BE2C (cell line): ENCODE measurements at regions not wholly inside any gene's neighbourhood (a gene's known extent, or its start where the extent isn't known, plus 50 kb on each side); places are given as distances from the start of the nearest gene placed in this dataset.

Source experiments
- DNase-seq: peaks from one replicate; pipeline ENCODE4 v3.0.0-alpha.2; 2020
- H3K27me3 ChIP-seq: fragments of 250-450 bp; sonication (Bioruptor Pico); 2 replicates; pipeline ENCODE4 v1.5.1; 2020; ENCODE audit warnings: mild to moderate bottlenecking
- H3K36me3 ChIP-seq: fragments of 250-450 bp; sonication (Bioruptor Pico); 2 replicates; pipeline ENCODE4 v1.5.1; 2020; ENCODE audit warnings: mild to moderate bottlenecking
- H3K4me1 ChIP-seq: fragments of 250-450 bp; sonication (Bioruptor Pico); 2 replicates; pipeline ENCODE4 v1.5.1; 2020
- H3K4me3 ChIP-seq: 2 replicates; pipeline ENCODE4 v1.5.1; 2011; ENCODE audit warnings: low read depth, low read length
- H3K9me3 ChIP-seq: fragments of 250-450 bp; sonication (Bioruptor Pico); 2 replicates; pipeline ENCODE4 v1.5.1; 2020
- TF ChIP-seq, protein P1 (sequence below): IDR thresholded peaks from 2 replicates; pipeline ENCODE4 v1.5.1; 2012; ENCODE audit warnings: mild to moderate bottlenecking, low read depth, low read length

DNA sequence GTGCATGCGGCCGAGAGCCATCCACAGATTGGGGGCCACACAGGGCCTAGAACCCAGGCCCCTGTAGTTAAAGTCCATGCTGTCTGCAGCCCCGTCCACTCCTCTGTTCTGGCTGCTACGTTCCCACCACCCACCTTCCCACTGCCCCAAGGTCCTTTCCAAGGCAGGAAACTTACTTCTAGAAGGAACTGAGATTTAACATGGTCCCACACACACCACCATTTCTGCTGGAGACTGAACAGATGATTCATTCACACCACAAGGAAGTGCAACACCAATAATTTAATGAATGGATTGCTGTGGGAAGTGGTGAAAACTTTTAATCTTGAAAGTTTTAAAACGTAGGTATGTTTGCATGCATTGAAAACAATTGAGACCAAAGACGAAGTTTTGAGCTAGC, 95.2 kb downstream of the LBH start:
- DNase-seq, result no peak
- TF ChIP-seq, protein P1, sequence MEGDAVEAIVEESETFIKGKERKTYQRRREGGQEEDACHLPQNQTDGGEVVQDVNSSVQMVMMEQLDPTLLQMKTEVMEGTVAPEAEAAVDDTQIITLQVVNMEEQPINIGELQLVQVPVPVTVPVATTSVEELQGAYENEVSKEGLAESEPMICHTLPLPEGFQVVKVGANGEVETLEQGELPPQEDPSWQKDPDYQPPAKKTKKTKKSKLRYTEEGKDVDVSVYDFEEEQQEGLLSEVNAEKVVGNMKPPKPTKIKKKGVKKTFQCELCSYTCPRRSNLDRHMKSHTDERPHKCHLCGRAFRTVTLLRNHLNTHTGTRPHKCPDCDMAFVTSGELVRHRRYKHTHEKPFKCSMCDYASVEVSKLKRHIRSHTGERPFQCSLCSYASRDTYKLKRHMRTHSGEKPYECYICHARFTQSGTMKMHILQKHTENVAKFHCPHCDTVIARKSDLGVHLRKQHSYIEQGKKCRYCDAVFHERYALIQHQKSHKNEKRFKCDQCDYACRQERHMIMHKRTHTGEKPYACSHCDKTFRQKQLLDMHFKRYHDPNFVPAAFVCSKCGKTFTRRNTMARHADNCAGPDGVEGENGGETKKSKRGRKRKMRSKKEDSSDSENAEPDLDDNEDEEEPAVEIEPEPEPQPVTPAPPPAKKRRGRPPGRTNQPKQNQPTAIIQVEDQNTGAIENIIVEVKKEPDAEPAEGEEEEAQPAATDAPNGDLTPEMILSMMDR, result no peak
- H3K4me1 ChIP-seq, result no peaks in the 10 kb centered on the region; the same call in 1 of the 2 replicates
- H3K4me3 ChIP-seq, result no peak overlapping the region
- H3K36me3 ChIP-seq, result no peaks in the 10 kb centered on the region
- no peaks in the 10 kb centered on the region for H3K27me3 ChIP-seq
- H3K9me3 ChIP-seq, result no peaks in the 10 kb centered on the region

DNA sequence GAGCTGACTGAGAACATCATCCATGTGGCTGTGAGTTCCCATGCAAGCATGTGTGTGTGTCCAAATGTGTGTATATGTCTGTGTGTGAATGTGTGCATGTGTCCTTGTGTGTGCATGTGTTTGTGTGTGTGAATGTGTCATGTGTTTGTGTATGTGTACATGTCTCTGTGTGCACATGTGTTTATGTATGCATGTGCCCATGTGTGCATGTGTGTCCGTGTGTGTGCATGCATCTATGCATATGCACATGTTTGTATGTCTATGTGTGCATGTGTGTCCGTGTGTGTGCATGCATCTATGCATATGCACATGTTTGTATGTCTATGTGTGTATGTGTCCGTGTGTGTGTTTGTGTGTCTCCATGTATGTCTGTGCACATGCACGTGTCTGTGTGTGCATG, 99.7 kb downstream of the LBH start:
- no peaks in the 10 kb centered on the region for H3K27me3 ChIP-seq
- TF ChIP-seq, protein P1, result no peak
- peaks cover 5% of the 10 kb centered on the region for H3K4me1 ChIP-seq
- H3K36me3 ChIP-seq, result no peaks in the 10 kb centered on the region
- no peaks in the 10 kb centered on the region for H3K9me3 ChIP-seq
- DNase-seq, result no peak
- no peak overlapping the region for H3K4me3 ChIP-seq

DNA sequence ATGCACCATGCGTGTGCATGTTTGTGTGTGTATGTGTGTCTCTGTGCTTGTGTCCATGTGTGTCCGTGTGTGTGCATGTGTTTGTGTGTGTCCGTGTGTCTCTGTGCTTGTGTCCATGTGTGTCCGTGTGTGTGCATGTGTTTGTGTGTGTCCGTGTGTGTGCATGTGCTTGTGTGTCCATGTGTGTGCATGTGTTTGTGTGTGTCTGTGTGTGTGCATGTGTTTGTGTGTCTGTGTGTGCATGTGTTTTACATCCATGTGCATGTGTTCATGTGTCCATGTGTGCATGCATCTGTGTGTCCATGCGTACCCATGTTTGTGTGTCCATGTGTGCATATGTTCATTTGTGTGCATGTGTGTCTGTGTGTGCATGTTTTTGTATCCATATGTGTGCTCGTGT, 100.5 kb downstream of the LBH start:
- Histone ChIP-seq H3K4me3 (no peak overlapping the region), H3K9me3 (no peaks in the 10 kb centered on the region), H3K36me3 (no peaks in the 10 kb centered on the region), H3K4me1 (peaks cover 5% of the 10 kb centered on the region), H3K27me3 (no peaks in the 10 kb centered on the region)
- TF ChIP-seq, protein P1, result no peak
- DNase-seq, result no peak

DNA sequence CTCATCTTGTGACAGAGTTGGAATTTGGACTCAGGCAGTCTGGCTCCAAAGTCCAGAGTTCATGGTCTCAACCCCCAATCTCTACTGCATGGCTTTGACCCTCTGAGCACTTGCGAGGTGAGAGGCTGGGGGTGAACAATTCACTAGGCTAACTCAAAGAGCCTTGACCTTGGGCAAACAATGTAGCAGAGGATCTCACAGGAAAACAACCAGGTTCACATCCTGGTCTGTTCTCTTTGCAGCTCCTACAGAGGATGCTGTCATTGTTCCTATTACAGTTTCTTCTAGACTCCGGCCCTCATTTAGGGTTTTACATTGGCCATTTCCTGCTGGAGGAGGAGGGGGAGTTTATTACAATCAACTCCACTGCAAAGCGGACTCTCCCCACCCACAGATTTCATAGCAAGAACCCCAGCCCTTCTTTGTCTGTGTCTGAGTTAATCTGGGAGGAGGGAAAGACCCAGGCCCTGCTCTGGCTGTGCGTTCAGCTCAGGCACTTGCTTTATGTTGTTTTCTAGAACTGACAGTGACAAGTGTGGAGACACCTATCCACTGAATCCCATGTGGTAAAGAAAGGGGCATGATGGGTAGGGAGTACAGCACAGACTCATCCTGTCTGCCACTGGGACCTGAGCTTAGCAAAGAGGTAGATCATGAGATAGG, 101.6 kb downstream of the LBH start:
- no peak for DNase-seq
- H3K4me3 ChIP-seq, result no peak overlapping the region
- TF ChIP-seq, protein P1, result no peak
- peaks cover 5% of the 10 kb centered on the region for H3K4me1 ChIP-seq
- H3K36me3 ChIP-seq, result no peaks in the 10 kb centered on the region
- no peaks in the 10 kb centered on the region for H3K27me3 ChIP-seq
- no peaks in the 10 kb centered on the region for H3K9me3 ChIP-seq

DNA sequence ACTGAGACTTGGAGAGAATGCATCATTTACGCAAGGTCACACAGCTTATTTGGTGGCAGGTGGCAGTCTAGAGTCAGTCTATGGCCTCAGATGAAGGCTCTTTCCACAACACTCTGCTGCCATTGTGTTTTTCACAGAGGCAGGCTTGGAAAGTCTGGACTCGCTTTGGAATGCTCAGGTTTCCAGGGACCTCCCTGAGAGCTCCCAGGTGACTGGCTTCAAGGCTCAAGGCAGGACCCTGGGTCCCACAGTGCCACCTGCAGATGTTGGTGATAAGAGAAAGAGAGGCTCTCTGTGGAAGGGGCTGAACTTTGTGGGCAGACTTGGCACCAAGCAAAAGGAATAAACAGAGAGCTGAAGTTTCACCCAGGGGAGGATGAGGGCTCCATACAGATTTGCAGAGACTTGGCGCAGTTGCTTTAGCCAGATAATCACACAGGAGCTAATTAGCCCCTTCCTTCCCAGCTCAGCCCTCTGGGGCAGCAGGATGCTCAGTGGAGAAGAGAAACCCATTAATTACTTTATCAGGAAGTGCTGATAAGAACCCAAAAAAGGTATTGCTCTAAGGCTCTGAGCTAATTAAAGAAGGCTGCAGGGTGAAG, 103.5 kb downstream of the LBH start:
- Histone ChIP-seq H3K36me3 (no peaks in the 10 kb centered on the region), H3K4me3 (no peak overlapping the region), H3K27me3 (no peaks in the 10 kb centered on the region), H3K4me1 (peaks cover 5% of the 10 kb centered on the region), H3K9me3 (no peaks in the 10 kb centered on the region)
- no peak for DNase-seq
- TF ChIP-seq, protein P1, result peak; percentile 49

DNA sequence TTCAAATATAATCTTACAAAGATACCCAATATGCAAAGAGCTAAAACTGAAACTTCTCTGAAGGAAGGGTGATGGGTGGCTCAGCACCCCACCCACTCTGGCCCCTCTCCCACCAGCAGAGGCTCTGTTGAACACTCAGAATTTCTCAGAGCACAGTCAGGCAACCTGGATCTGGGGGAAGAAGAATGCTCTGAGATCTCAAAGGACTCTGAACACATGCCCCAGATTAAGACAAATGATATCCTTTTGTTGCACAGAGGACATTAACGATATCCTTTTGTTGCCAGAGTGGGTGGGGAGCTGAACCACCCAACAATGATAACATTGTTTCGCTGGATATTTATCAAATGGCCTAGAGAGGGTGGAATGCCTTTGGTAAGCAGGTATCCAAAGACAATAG, 104.8 kb downstream of the LBH start:
- TF ChIP-seq, protein P1, result no peak
- H3K4me3 ChIP-seq, result no peak overlapping the region
- no peaks in the 10 kb centered on the region for H3K36me3 ChIP-seq
- H3K9me3 ChIP-seq, result no peaks in the 10 kb centered on the region
- DNase-seq, result no peak
- H3K27me3 ChIP-seq, result no peaks in the 10 kb centered on the region
- H3K4me1 ChIP-seq, result peaks cover 5% of the 10 kb centered on the region
